NT2/D1 (cell line): ENCODE measurements at regions not wholly inside any gene's neighbourhood (a gene's known extent, or its start where the extent isn't known, plus 50 kb on each side); places are given as distances from the start of the nearest gene placed in this dataset.

ENCODE experiments used
- DNase-seq: peaks from one replicate; pipeline ENCODE4 v3.0.0-alpha.2; 2011; ENCODE audit warnings: low read depth, low spot score
- H3K27me3 ChIP-seq: 2 replicates; pipeline ENCODE4 v1.6.0; 2011; ENCODE audit warnings: mild to moderate bottlenecking; ENCODE audit not compliant: insufficient read length, insufficient read depth
- H3K36me3 ChIP-seq: 2 replicates; pipeline ENCODE4 v1.6.1; 2011; ENCODE audit warnings: mild to moderate bottlenecking, low read length, mixed read lengths; ENCODE audit not compliant: insufficient read depth, insufficient read length
- H3K4me1 ChIP-seq: 2 replicates; pipeline ENCODE4 v1.5.1; 2011; ENCODE audit not compliant: insufficient read depth, insufficient read length
- H3K4me3 ChIP-seq: 2 replicates; pipeline ENCODE4 v1.5.1; 2011; ENCODE audit warnings: low read depth; ENCODE audit not compliant: insufficient read length
- H3K9ac ChIP-seq: 2 replicates; pipeline ENCODE4 v1.6.0; 2011; ENCODE audit warnings: low read depth; ENCODE audit not compliant: insufficient read length
- H3K9me3 ChIP-seq: 2 replicates; pipeline ENCODE4 v1.5.1; 2011; ENCODE audit warnings: mild to moderate bottlenecking, low read length; ENCODE audit not compliant: insufficient read depth
- SUZ12 ChIP-seq: IDR thresholded peaks from 2 replicates; pipeline ENCODE4 v1.6.1; 2011; ENCODE audit not compliant: insufficient read length, insufficient read depth; ENCODE audit errors: extremely low read depth
- YY1 ChIP-seq: IDR thresholded peaks from 2 replicates; pipeline ENCODE4 v1.6.1; 2011; ENCODE audit not compliant: insufficient read length, insufficient read depth
- ZNF274 ChIP-seq: IDR thresholded peaks from 2 replicates; pipeline ENCODE4 v1.6.1; 2011; ENCODE audit warnings: mild to moderate bottlenecking, low read depth, low read length

DNA sequence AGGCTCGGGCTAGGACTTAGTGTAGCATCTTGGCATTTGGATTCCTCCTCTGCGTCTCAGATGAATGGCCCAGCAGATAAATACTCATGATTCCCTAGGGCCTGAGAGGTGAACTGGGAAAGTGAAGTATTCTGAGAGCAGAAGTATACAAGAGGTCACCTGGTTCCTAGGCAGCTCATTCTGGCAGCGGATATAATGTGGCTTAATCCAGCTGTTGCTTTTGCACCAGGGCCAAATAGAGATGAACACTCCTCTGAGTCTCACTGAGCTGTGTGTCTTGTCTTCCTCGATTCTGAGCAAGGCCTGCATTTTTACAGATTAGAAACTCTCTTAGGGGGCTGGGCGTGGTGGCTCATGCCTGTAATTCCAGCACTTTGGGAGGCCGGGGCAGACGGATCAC, 196.1 kb downstream of the SLC4A3 start:
- Histone ChIP-seq H3K4me3 (no peak overlapping the region), H3K9ac (no peak overlapping the region), H3K9me3 (peaks cover 17% of the 10 kb centered on the region), H3K4me1 (no peaks in the 10 kb centered on the region), H3K36me3 (no peaks in the 10 kb centered on the region), H3K27me3 (no peaks in the 10 kb centered on the region)
- TF ChIP-seq SUZ12 (no peak), YY1 (no peak), ZNF274 (no peak)
- no peak for DNase-seq

DNA sequence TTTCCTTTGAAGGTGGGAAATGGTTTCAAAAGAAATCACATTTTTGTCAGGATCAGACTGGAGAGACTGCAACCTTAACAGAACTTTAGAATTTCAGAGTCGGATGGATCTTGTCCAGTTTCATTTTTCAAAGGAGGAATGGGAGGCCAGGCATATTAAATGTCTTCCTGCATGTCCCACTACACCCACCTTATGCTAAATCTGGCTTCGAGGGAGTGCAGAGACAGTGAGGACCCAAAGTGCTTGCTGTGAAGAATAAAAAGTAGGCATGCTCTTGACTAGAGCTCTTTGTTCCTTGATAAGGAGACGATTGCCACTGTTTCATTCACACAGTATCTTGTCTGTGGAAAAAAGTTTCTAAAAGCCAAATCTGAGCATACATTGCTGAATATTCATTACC, 197.6 kb downstream of the SLC4A3 start:
- Histone ChIP-seq H3K9me3 (peaks cover 7% of the 10 kb centered on the region; the same call in 1 of the 2 replicates), H3K9ac (no peak overlapping the region), H3K4me3 (no peak overlapping the region), H3K36me3 (no peaks in the 10 kb centered on the region), H3K4me1 (no peaks in the 10 kb centered on the region), H3K27me3 (no peaks in the 10 kb centered on the region)
- TF ChIP-seq SUZ12 (no peak), YY1 (no peak), ZNF274 (no peak)
- DNase-seq: no peak

DNA sequence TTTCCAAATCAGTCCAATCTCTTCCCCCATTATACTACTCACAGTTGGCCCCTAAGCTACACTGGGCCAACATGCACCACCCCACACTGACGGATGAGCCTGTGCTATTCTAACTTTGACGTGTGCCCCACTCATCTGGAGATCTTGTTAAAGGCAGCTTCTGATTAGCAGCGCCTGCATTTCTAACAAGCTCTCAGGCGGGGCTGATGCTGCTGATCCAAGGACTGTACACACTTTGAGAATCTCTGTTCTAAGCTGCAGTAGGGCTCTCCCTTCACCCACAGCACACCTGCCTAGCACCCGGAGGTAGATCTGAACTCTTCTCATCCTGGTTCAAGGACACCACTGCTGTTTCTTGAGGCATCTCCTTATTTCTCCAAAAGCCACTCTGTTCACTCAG, 200.7 kb downstream of the SLC4A3 start:
- Histone ChIP-seq H3K9ac (no peak overlapping the region), H3K27me3 (no peaks in the 10 kb centered on the region), H3K36me3 (no peaks in the 10 kb centered on the region), H3K9me3 (no peaks in the 10 kb centered on the region), H3K4me3 (no peak overlapping the region), H3K4me1 (no peaks in the 10 kb centered on the region)
- no peak for DNase-seq
- no peak for TF ChIP-seq YY1
- no peak for TF ChIP-seq ZNF274
- no peak for TF ChIP-seq SUZ12

DNA sequence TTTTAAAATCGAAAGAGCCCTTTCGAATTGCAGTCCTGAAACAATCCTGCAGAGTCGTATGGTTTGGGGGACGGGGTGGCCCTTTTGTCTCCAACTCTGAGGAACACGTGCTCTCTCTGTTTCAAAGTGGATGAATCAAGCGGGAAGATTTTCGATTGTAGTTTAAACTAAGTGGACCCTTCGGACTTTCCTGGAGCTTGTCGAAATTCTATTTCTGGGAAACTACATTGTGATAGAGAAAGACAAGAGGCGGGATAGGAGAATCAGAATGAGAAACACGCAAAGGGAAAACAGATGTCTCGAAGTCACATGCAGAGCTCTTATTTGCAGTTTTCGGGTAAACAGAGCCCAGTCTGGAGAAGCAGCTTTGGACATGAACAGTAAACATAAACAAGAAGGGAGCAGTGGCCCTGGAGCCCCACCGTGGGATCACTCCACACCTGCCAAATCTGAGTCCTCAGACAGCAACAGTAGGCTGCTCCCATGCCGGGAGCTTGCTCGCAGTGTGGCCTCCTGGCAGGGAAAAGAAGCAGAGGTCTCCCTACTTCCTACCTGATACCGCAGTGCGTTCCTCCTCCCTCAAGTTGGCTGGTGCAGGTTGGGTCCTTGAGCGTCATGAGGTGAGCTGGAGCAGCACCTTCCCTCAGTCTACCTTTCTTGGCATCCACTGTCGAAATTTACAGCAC, 202.4 kb downstream of the SLC4A3 start:
- Histone ChIP-seq H3K4me3 (no peak overlapping the region), H3K4me1 (no peaks in the 10 kb centered on the region), H3K27me3 (no peaks in the 10 kb centered on the region), H3K36me3 (no peaks in the 10 kb centered on the region), H3K9ac (no peak overlapping the region), H3K9me3 (no peaks in the 10 kb centered on the region)
- TF ChIP-seq ZNF274 (no peak), SUZ12 (no peak), YY1 (no peak)
- no peak for DNase-seq

DNA sequence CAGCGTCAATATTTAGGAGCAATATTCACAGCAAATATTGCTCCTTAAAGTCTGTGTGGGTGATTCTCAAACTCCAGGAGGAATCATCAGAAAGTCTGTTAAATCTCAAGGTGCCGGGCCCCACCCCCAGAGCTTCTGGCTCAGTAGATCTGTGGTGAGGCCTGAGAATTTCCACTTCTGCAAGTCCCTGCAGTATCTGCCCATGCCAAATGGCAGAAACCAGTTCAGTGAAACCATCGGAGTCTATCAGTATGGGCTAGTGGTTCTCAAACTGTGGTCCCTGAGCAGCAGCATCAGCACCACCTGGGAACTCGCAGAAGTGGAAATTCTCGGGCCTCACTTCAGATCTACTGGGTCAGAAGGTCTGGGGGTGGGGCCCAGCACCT, 202.9 kb downstream of the SLC4A3 start:
- no peaks in the 10 kb centered on the region for H3K36me3 ChIP-seq
- no peak for TF ChIP-seq ZNF274
- no peak for TF ChIP-seq SUZ12
- no peak for TF ChIP-seq YY1
- H3K9ac ChIP-seq: no peak overlapping the region
- no peak for DNase-seq
- H3K9me3 ChIP-seq: no peaks in the 10 kb centered on the region
- H3K27me3 ChIP-seq: no peaks in the 10 kb centered on the region
- no peak overlapping the region for H3K4me3 ChIP-seq
- H3K4me1 ChIP-seq: no peaks in the 10 kb centered on the region

DNA sequence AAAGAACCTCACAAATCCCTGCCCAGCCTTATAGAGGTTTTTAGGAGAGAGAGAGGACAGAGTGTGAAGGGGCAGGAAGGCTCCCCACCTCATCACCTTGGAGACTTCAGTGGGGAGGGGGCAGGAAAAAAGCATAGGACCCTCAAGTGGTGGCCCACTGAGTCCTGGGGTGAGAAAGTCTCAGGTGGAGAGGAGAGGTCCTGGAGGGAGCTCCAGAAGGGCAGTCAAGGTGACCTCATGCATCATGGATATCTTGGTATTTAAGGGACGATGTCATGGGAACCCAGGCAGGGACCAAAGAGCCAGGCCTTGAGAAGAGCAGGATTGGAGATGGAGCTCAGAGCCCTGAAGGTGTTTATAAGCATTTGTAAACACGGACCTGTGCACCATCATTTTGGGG, 204.5 kb downstream of the SLC4A3 start:
- H3K4me3 ChIP-seq: no peak overlapping the region
- H3K9me3 ChIP-seq: no peaks in the 10 kb centered on the region
- H3K36me3 ChIP-seq: no peaks in the 10 kb centered on the region
- H3K9ac ChIP-seq: no peak overlapping the region
- no peak for DNase-seq
- H3K27me3 ChIP-seq: no peaks in the 10 kb centered on the region
- H3K4me1 ChIP-seq: no peaks in the 10 kb centered on the region
- TF ChIP-seq ZNF274 (no peak), YY1 (no peak), SUZ12 (no peak)

DNA sequence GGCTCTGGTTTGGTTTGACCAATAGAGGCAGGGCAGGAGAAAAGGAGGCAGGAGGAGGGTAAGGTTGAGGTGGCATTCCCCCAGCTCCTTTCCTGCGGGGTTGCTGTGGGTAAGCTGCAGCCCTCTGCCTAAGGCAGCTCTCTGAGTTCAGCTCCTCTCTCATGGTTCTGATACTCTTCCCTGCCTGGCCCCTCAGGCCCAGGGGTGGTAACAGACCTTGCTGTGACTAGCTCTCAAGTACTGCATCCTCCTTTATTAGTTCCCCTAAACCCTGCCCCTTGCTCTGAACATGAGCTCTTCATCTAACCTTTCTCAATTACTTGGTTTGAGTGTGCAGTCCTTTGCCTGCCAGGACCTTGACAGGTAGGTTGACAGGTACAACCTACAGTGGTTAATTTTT, 205.5 kb downstream of the SLC4A3 start:
- Histone ChIP-seq H3K27me3 (no peaks in the 10 kb centered on the region), H3K9ac (no peak overlapping the region), H3K9me3 (no peaks in the 10 kb centered on the region), H3K36me3 (no peaks in the 10 kb centered on the region), H3K4me1 (no peaks in the 10 kb centered on the region), H3K4me3 (no peak overlapping the region)
- no peak for TF ChIP-seq SUZ12
- no peak for DNase-seq
